HG02759 (cell line): ENCODE measurements at regions not wholly inside any gene's neighbourhood (a gene's known extent, or its start where the extent isn't known, plus 50 kb on each side); places are given as distances from the start of the nearest gene placed in this dataset.

Experiments
- ATAC-seq: cut with Tn5 transposase; IDR thresholded peaks from one replicate; pipeline ENCODE4 v1.9.1; 2021; ENCODE audit warnings: mild to moderate bottlenecking, moderate library complexity; ENCODE audit not compliant: unreplicated experiment

GRCh38 chr6:121967631-121968030 lies 431.8 kb upstream of the HSF2 start:
- no peak for ATAC-seq

GRCh38 chr6:121971931-121972335 lies 427.5 kb upstream of the HSF2 start:
- no peak for ATAC-seq

- ATAC-seq = no peak
These were observed 414.5 kb upstream of the HSF2 start for GRCh38 chr6:121984956-121985355.

GRCh38 chr6:121993362-121993761 lies 406.1 kb upstream of the HSF2 start:
- no peak for ATAC-seq

GRCh38 chr6:121994919-121995318 lies 404.5 kb upstream of the HSF2 start:
- ATAC-seq = no peak

- ATAC-seq = no peak
These were observed 400.8 kb upstream of the HSF2 start for GRCh38 chr6:121998631-121999030.

- ATAC-seq = no peak
These were observed 399.9 kb upstream of the HSF2 start for GRCh38 chr6:121999456-122000065.

- no peak for ATAC-seq
These were observed 393.8 kb upstream of the HSF2 start for GRCh38 chr6:122005661-122006060.

GRCh38 chr6:122007339-122007738 lies 392.1 kb upstream of the HSF2 start:
- no peak for ATAC-seq

GRCh38 chr6:122008101-122008999 lies 391.1 kb upstream of the HSF2 start:
- ATAC-seq = no peak

- ATAC-seq = no peak
These were observed 390.5 kb upstream of the HSF2 start for GRCh38 chr6:122009000-122009350.

- ATAC-seq = no peak
These were observed 386.9 kb upstream of the HSF2 start for GRCh38 chr6:122012578-122012977.

- no peak for ATAC-seq
These were observed 384.5 kb upstream of the HSF2 start for GRCh38 chr6:122014961-122015360.

GRCh38 chr6:122020588-122021264 lies 378.7 kb upstream of the HSF2 start:
- peak; percentile 98 for ATAC-seq

GRCh38 chr6:122025104-122025503 lies 374.3 kb upstream of the HSF2 start:
- ATAC-seq = no peak

GRCh38 chr6:122026582-122027369 lies 372.7 kb upstream of the HSF2 start:
- no peak for ATAC-seq

GRCh38 chr6:122028933-122029522 lies 370.4 kb upstream of the HSF2 start:
- no peak for ATAC-seq

- ATAC-seq = peak; percentile 92
These were observed 365.8 kb upstream of the HSF2 start for GRCh38 chr6:122033564-122034181.

GRCh38 chr6:122035173-122035572 lies 364.3 kb upstream of the HSF2 start:
- ATAC-seq = no peak

- no peak for ATAC-seq
These were observed 359.2 kb upstream of the HSF2 start for GRCh38 chr6:122040261-122040660.
